PC-9 (cell line): ENCODE measurements at regions not wholly inside any gene's neighbourhood (a gene's known extent, or its start where the extent isn't known, plus 50 kb on each side); places are given as distances from the start of the nearest gene placed in this dataset.

Experiments
- CTCF ChIP-seq: fragments of 200-600 bp; sonication (generic); conservative IDR thresholded peaks from 2 replicates; pipeline ENCODE4 v1.6.1; 2017; ENCODE audit warnings: mixed run types, antibody characterized with exemption, mild to moderate bottlenecking, moderate library complexity
- EZH2 ChIP-seq: fragments of 200-600 bp; sonication (generic); IDR thresholded peaks from 2 replicates; pipeline ENCODE4 v1.8.0; 2017; ENCODE audit warnings: antibody characterized with exemption, low read depth

- TF ChIP-seq CTCF: no peak
- no peak for TF ChIP-seq EZH2
Observed at GRCh38 chr14:65186951-65187350, 84.6 kb upstream of the MAX start.
